Fibroblast of lung (primary cell): ENCODE measurements at regions not wholly inside any gene's neighbourhood (a gene's known extent, or its start where the extent isn't known, plus 50 kb on each side); places are given as distances from the start of the nearest gene placed in this dataset.

ENCODE experiments used
- DNase-seq, 2 donors: peaks; one replicate each; pipeline versions ENCODE4 v3.0.0 to v3.0.0-alpha.2; 2010; ENCODE audit warnings: low read depth in 2 of 2
- H2AFZ ChIP-seq: 2 replicates; pipeline ENCODE4 v1.5.1; 2012; ENCODE audit warnings: low read length, control low read depth, inconsistent platforms
- H3K27ac ChIP-seq: 2 replicates; pipeline ENCODE4 v1.5.1; 2011; ENCODE audit warnings: low read length, control low read depth; ENCODE audit not compliant: insufficient read depth
- H3K27me3 ChIP-seq: 2 replicates; pipeline ENCODE4 v1.5.1; 2011; ENCODE audit warnings: mild to moderate bottlenecking, low read length; ENCODE audit not compliant: control insufficient read depth, insufficient read depth
- H3K36me3 ChIP-seq: 2 replicates; pipeline ENCODE4 v1.5.1; 2011; ENCODE audit warnings: low read length; ENCODE audit not compliant: control insufficient read depth, insufficient read depth
- H3K4me1 ChIP-seq: 2 replicates; pipeline ENCODE4 v1.5.1; 2011; ENCODE audit warnings: low read length; ENCODE audit not compliant: control insufficient read depth, insufficient read depth; ENCODE audit errors: extremely low read depth
- H3K4me2 ChIP-seq: 2 replicates; pipeline ENCODE4 v1.5.1; 2011; ENCODE audit warnings: low read length, control low read depth; ENCODE audit not compliant: insufficient read depth; ENCODE audit errors: extremely low read depth
- H3K4me3 ChIP-seq, 4 experiments: fragments of 200-600 bp in 1 of 4; sonication (generic) in 1 of 4; replicated peaks in 1 of 4; 2 replicates each; pipeline ENCODE4 v1.5.1; 2011 to 2016; ENCODE audit warnings: low read length in 4 of 4, low read depth in 3 of 4, mild to moderate bottlenecking in 3 of 4, control low read depth in 2 of 4, inconsistent platforms in 1 of 4, mixed read lengths in 1 of 4; ENCODE audit not compliant: insufficient read depth in 1 of 4; ENCODE audit errors: control extremely low read depth in 1 of 4
- H3K79me2 ChIP-seq: 2 replicates; pipeline ENCODE4 v1.5.1; 2012; ENCODE audit warnings: mild to moderate bottlenecking, low read length, inconsistent platforms; ENCODE audit not compliant: control insufficient read depth, insufficient read depth
- H3K9ac ChIP-seq: 2 replicates; pipeline ENCODE4 v1.5.1; 2011; ENCODE audit warnings: mild to moderate bottlenecking, low read length, control low read depth; ENCODE audit not compliant: insufficient read depth
- H3K9me3 ChIP-seq: 2 replicates; pipeline ENCODE4 v1.5.1; 2012; ENCODE audit warnings: low read depth, low read length; ENCODE audit not compliant: control insufficient read depth, insufficient read depth
- H4K20me1 ChIP-seq: 2 replicates; pipeline ENCODE4 v1.5.1; 2011; ENCODE audit warnings: low read length; ENCODE audit not compliant: control insufficient read depth, insufficient read depth; ENCODE audit errors: extremely low read depth
- EZH2 ChIP-seq: IDR thresholded peaks from 2 replicates; pipeline ENCODE4 v1.5.1; 2012; ENCODE audit warnings: low read length, control low read depth, mild to moderate bottlenecking; ENCODE audit errors: missing control alignments
- TF ChIP-seq, protein P1 (sequence below), 2 donors: IDR thresholded peaks in 1 of 2; conservative IDR thresholded peaks in 1 of 2; 1 replicate in 1 of 2; 2 replicates in 1 of 2; pipeline ENCODE4 v1.5.1; 2011 to 2012; ENCODE audit warnings: low read length in 2 of 2, control low read depth in 1 of 2, inconsistent platforms in 1 of 2, low read depth in 1 of 2, mild to moderate bottlenecking in 1 of 2

DNA sequence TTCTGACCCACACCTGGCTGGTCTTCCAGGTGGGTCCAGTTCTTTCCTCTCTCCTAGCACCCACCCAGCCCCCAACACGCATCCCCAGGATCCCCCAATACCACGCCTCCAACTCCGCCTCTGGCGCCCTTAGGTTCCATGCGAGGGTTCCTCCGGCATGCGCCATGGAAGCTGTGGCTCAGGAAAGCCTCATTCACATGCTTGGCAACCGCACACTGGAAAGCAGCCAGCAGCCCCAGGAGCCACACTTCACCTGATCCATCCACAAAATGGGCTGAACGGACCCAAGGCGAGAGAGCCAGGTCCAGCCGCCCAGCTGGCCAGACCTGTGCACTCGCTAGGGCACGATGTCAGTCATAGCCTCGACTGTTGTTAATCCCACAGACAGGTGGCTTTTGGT lies 161.2 kb downstream of the PSMG1 start:
- Histone ChIP-seq H3K9ac (no peak overlapping the region), H3K9me3 (no peaks in the 10 kb centered on the region), H4K20me1 (no peaks in the 10 kb centered on the region), H3K27me3 (no peaks in the 10 kb centered on the region), H3K4me1 (peaks cover 27% of the 10 kb centered on the region), H3K79me2 (no peaks in the 10 kb centered on the region), H3K4me2 (no peak overlapping the region), H3K27ac (peak overlapping the region; percentile 94), H3K36me3 (no peaks in the 10 kb centered on the region), H3K4me3 (no peak overlapping the region), H2AFZ (no peak overlapping the region)
- no peak for DNase-seq
- TF ChIP-seq, protein P1, sequence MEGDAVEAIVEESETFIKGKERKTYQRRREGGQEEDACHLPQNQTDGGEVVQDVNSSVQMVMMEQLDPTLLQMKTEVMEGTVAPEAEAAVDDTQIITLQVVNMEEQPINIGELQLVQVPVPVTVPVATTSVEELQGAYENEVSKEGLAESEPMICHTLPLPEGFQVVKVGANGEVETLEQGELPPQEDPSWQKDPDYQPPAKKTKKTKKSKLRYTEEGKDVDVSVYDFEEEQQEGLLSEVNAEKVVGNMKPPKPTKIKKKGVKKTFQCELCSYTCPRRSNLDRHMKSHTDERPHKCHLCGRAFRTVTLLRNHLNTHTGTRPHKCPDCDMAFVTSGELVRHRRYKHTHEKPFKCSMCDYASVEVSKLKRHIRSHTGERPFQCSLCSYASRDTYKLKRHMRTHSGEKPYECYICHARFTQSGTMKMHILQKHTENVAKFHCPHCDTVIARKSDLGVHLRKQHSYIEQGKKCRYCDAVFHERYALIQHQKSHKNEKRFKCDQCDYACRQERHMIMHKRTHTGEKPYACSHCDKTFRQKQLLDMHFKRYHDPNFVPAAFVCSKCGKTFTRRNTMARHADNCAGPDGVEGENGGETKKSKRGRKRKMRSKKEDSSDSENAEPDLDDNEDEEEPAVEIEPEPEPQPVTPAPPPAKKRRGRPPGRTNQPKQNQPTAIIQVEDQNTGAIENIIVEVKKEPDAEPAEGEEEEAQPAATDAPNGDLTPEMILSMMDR (conservative IDR thresholded peaks at IDR 0.05 in 1 of 2, IDR thresholded peaks at IDR 0.05 in 1 of 2; ENCODE audit: low read depth in 1 of 2, low read length in 2 of 2): no peak
- no peak for TF ChIP-seq EZH2

DNA sequence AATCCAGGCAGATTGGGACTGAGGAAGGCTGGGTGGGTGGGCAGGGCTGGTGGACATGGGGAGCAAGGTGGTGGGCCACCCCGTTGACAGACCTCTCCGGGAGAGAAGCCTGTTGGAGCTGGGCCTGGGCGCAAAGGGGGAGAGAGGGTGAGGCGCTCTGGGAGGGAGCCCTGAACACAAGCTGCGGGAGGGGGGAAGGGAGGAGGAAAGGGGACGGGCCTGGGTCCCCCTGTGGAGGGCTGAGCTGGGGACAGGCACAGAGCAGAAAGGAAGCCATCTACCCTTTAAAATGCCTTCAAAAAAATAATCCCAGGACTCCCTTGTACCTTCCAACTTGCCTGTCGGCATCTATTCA lies 161.8 kb downstream of the PSMG1 start:
- H3K4me3 ChIP-seq: no peak overlapping the region
- no peaks in the 10 kb centered on the region for H3K9me3 ChIP-seq
- H3K36me3 ChIP-seq: no peaks in the 10 kb centered on the region
- no peak for DNase-seq
- H3K27ac ChIP-seq: peak overlapping the region; percentile 94
- peak overlapping the region; percentile 55 for H3K9ac ChIP-seq
- no peaks in the 10 kb centered on the region for H4K20me1 ChIP-seq
- H3K4me2 ChIP-seq: peak overlapping the region; percentile 59
- TF ChIP-seq, protein P1 (conservative IDR thresholded peaks at IDR 0.05 in 1 of 2, IDR thresholded peaks at IDR 0.05 in 1 of 2; ENCODE audit: low read depth in 1 of 2, low read length in 2 of 2): no peak
- TF ChIP-seq EZH2: no peak
- H3K4me1 ChIP-seq: peaks cover 29% of the 10 kb centered on the region
- no peak overlapping the region for H2AFZ ChIP-seq
- H3K27me3 ChIP-seq: no peaks in the 10 kb centered on the region
- no peaks in the 10 kb centered on the region for H3K79me2 ChIP-seq

DNA sequence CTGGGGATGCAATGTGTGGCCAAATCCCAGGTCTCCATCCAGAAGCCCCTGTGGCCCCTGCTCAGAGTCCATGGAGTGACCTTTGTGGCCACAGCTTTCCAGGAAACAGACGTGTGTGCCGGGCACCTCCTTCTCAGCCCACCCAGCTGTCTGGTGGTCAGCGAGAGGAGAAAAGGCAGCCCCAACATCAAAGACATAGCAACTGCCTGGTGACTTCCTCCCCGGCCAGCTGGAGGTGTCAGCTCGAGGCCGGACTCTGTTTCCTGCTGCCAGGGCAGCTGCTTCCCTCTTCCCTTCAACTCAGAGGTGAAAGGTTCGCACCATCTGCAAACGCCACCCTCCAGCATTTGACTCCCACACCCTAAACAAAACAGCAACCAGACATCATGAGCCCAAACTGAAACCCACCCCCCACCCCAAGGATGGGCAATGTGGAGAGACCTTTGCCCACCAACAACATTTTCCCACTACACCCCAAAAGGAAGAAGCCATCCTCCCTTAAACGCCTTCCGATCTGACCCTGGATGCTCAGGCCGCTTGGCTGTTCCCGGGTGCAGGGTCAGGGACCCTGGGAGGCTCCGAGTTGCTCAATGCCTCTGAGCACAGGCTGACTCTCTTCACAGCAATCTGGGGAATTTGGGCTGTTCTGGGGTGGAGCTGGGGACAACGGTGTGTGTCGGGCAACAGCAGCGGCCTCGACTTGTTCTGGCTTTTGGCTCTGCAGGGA lies 162.3 kb downstream of the PSMG1 start:
- Histone ChIP-seq H3K4me3 (no peak overlapping the region), H3K27ac (peak overlapping the region; percentile 94)

More for the DNA sequence above, 162.3 kb downstream of the PSMG1 start:
- Histone ChIP-seq H3K79me2 (no peaks in the 10 kb centered on the region), H3K4me2 (peak overlapping the region; percentile 59), H2AFZ (peak overlapping the region; percentile 61), H3K9me3 (no peaks in the 10 kb centered on the region), H3K36me3 (no peaks in the 10 kb centered on the region), H4K20me1 (no peaks in the 10 kb centered on the region), H3K27me3 (no peaks in the 10 kb centered on the region), H3K4me1 (peaks cover 32% of the 10 kb centered on the region), H3K9ac (peak overlapping the region; percentile 55)
- TF ChIP-seq, protein P1 (conservative IDR thresholded peaks at IDR 0.05 in 1 of 2, IDR thresholded peaks at IDR 0.05 in 1 of 2; ENCODE audit: low read depth in 1 of 2, low read length in 2 of 2): no peak
- no peak for TF ChIP-seq EZH2
- DNase-seq: peak; percentile 76 to 85
